Loucy (cell line): ENCODE measurements at regions not wholly inside any gene's neighbourhood (a gene's known extent, or its start where the extent isn't known, plus 50 kb on each side); places are given as distances from the start of the nearest gene placed in this dataset.

Experiments used
- H2AFZ ChIP-seq: fragments of 200-600 bp; sonication (generic); 2 replicates; pipeline ENCODE4 v1.6.0; 2016; ENCODE audit warnings: antibody characterized with exemption, mild to moderate bottlenecking, low read length, moderate library complexity
- H3F3A ChIP-seq: fragments of 200-600 bp; 2 replicates; pipeline ENCODE4 v1.6.0; 2016; ENCODE audit warnings: antibody characterized with exemption, low read depth, mild to moderate bottlenecking
- H3K27me3 ChIP-seq: fragments of 200-600 bp; sonication (generic); 2 replicates; pipeline ENCODE4 v1.6.1; 2014; ENCODE audit warnings: low read length, mild to moderate bottlenecking; ENCODE audit not compliant: insufficient read depth, poor library complexity, severe bottlenecking
- H3K36me3 ChIP-seq: fragments of 200-600 bp; sonication (generic); 2 replicates; pipeline ENCODE4 v1.6.1; 2016; ENCODE audit warnings: low read length; ENCODE audit not compliant: insufficient read depth
- H3K4me1 ChIP-seq: fragments of 200-600 bp; sonication (generic); 2 replicates; pipeline ENCODE4 v1.5.1; 2014; ENCODE audit warnings: low read length, mild to moderate bottlenecking; ENCODE audit not compliant: insufficient read depth, poor library complexity, severe bottlenecking
- H3K4me2 ChIP-seq: fragments of 200-600 bp; sonication (generic); 2 replicates; pipeline ENCODE4 v1.6.0; 2014; ENCODE audit warnings: antibody characterized with exemption, low read length, low read depth, mild to moderate bottlenecking; ENCODE audit not compliant: poor library complexity, severe bottlenecking
- H3K4me3 ChIP-seq: fragments of 200-600 bp; sonication (generic); 2 replicates; pipeline ENCODE4 v1.5.1; 2014; ENCODE audit warnings: low read length, mild to moderate bottlenecking, mixed read lengths; ENCODE audit not compliant: poor library complexity, severe bottlenecking
- H3K79me2 ChIP-seq: fragments of 200-600 bp; sonication (generic); 2 replicates; pipeline ENCODE4 v1.6.1; 2014; ENCODE audit warnings: low read length; ENCODE audit not compliant: insufficient read depth
- H3K9ac ChIP-seq: fragments of 200-600 bp; sonication (generic); 2 replicates; pipeline ENCODE4 v1.6.0; 2014; ENCODE audit warnings: mild to moderate bottlenecking, low read depth, low read length, moderate library complexity; ENCODE audit not compliant: poor library complexity, severe bottlenecking
- H3K9me2 ChIP-seq: fragments of 200-600 bp; sonication (generic); replicated peaks from 2 replicates; pipeline ENCODE4 v1.6.1; 2016; ENCODE audit warnings: low read depth, low read length, mixed read lengths
- H3K9me3 ChIP-seq: fragments of 200-600 bp; sonication (generic); 2 replicates; pipeline ENCODE4 v1.6.1; 2014; ENCODE audit warnings: mild to moderate bottlenecking, antibody characterized with exemption, low read length, low read depth; ENCODE audit not compliant: insufficient read depth
- H4K20me1 ChIP-seq: fragments of 200-600 bp; sonication (generic); 2 replicates; pipeline ENCODE4 v1.6.0; 2014; ENCODE audit warnings: antibody characterized with exemption, low read length, mild to moderate bottlenecking; ENCODE audit not compliant: insufficient read depth, poor library complexity, severe bottlenecking
- CTCF ChIP-seq: fragments of 200-600 bp; sonication (generic); conservative IDR thresholded peaks from 2 replicates; pipeline ENCODE4 v1.5.1; 2014; ENCODE audit warnings: mild to moderate bottlenecking, antibody characterized with exemption, low read length
- EZH2phosphoT487 ChIP-seq: fragments of 200-600 bp; IDR thresholded peaks from 2 replicates; pipeline ENCODE4 v1.6.1; 2018; ENCODE audit warnings: antibody characterized with exemption, mild to moderate bottlenecking, moderate library complexity, borderline replicate concordance

GRCh38 chr3:34351882-34352777 lies 553.7 kb downstream of the PDCD6IP start:
- Histone ChIP-seq H2AFZ (no peak overlapping the region), H3K9me3 (no peaks in the 10 kb centered on the region), H3K4me2 (no peak overlapping the region), H3K79me2 (no peaks in the 10 kb centered on the region), H3K27me3 (no peaks in the 10 kb centered on the region), H3K36me3 (no peaks in the 10 kb centered on the region), H4K20me1 (no peaks in the 10 kb centered on the region), H3F3A (no peaks in the 10 kb centered on the region), H3K9ac (no peak overlapping the region), H3K4me1 (no peaks in the 10 kb centered on the region), H3K4me3 (no peak overlapping the region), H3K9me2 (no peaks in the 10 kb centered on the region)
- TF ChIP-seq EZH2phosphoT487 (no peak), CTCF (no peak)

- Histone ChIP-seq H4K20me1 (no peaks in the 10 kb centered on the region), H3K4me1 (no peaks in the 10 kb centered on the region), H3K9ac (no peak overlapping the region), H2AFZ (no peak overlapping the region), H3K9me2 (no peaks in the 10 kb centered on the region), H3K36me3 (no peaks in the 10 kb centered on the region), H3K79me2 (no peaks in the 10 kb centered on the region), H3K9me3 (no peaks in the 10 kb centered on the region), H3F3A (no peaks in the 10 kb centered on the region), H3K4me2 (no peak overlapping the region), H3K27me3 (no peaks in the 10 kb centered on the region), H3K4me3 (no peak overlapping the region)
- TF ChIP-seq EZH2phosphoT487 = no peak
- no peak for TF ChIP-seq CTCF
These were observed 554.4 kb downstream of the PDCD6IP start for GRCh38 chr3:34352778-34353331.

- Histone ChIP-seq H3K4me3 (no peak overlapping the region), H3K9me2 (no peaks in the 10 kb centered on the region), H3K27me3 (no peaks in the 10 kb centered on the region), H2AFZ (no peak overlapping the region), H3K79me2 (no peaks in the 10 kb centered on the region), H3K9ac (no peak overlapping the region), H3K4me2 (no peak overlapping the region), H4K20me1 (no peaks in the 10 kb centered on the region), H3K36me3 (no peaks in the 10 kb centered on the region), H3K4me1 (no peaks in the 10 kb centered on the region), H3K9me3 (no peaks in the 10 kb centered on the region), H3F3A (no peaks in the 10 kb centered on the region)
- TF ChIP-seq CTCF (no peak), EZH2phosphoT487 (no peak)
These were observed 559.0 kb downstream of the PDCD6IP start for GRCh38 chr3:34357461-34357860.
